VCaP (cell line): ENCODE measurements at regions not wholly inside any gene's neighbourhood (a gene's known extent, or its start where the extent isn't known, plus 50 kb on each side); places are given as distances from the start of the nearest gene placed in this dataset.

Source experiments
- H3K27ac ChIP-seq: fragments of 450-650 bp; 2 replicates; pipeline ENCODE4 v1.5.1; 2017
- CTCF ChIP-seq: fragments of 450-650 bp; conservative IDR thresholded peaks from 2 replicates; pipeline ENCODE4 v1.5.1; 2017; ENCODE audit warnings: mild to moderate bottlenecking, moderate library complexity

- TF ChIP-seq CTCF = no peak
- no peak overlapping the region for H3K27ac ChIP-seq
Observed at GRCh38 chr6:131357501-131357900, 215.5 kb upstream of the ARG1 start.

GRCh38 chr6:131362070-131362469 lies 211.0 kb upstream of the ARG1 start:
- H3K27ac ChIP-seq = no peak overlapping the region
- no peak for TF ChIP-seq CTCF

GRCh38 chr6:131362696-131363095 lies 210.3 kb upstream of the ARG1 start:
- no peak overlapping the region for H3K27ac ChIP-seq
- no peak for TF ChIP-seq CTCF

- peak overlapping the region; percentile 11; the same call in 1 of the 2 replicates for H3K27ac ChIP-seq
- TF ChIP-seq CTCF = no peak
Observed at GRCh38 chr6:131363947-131364834, 208.8 kb upstream of the ARG1 start.

GRCh38 chr6:131366223-131366622 lies 206.8 kb upstream of the ARG1 start:
- TF ChIP-seq CTCF = no peak
- peak overlapping the region; percentile 31; the same call in 1 of the 2 replicates for H3K27ac ChIP-seq

- TF ChIP-seq CTCF = no peak
- peak overlapping the region; percentile 79 for H3K27ac ChIP-seq
Observed at GRCh38 chr6:131367206-131367873, 205.7 kb upstream of the ARG1 start.

- H3K27ac ChIP-seq = peak overlapping the region; percentile 79
- no peak for TF ChIP-seq CTCF
Observed at GRCh38 chr6:131368198-131368911, 204.7 kb upstream of the ARG1 start.
